ENCODE measurements at regions not wholly inside any gene's neighbourhood (a gene's known extent, or its start where the extent isn't known, plus 50 kb on each side); places are given as distances from the start of the nearest gene placed in this dataset.

DNA sequence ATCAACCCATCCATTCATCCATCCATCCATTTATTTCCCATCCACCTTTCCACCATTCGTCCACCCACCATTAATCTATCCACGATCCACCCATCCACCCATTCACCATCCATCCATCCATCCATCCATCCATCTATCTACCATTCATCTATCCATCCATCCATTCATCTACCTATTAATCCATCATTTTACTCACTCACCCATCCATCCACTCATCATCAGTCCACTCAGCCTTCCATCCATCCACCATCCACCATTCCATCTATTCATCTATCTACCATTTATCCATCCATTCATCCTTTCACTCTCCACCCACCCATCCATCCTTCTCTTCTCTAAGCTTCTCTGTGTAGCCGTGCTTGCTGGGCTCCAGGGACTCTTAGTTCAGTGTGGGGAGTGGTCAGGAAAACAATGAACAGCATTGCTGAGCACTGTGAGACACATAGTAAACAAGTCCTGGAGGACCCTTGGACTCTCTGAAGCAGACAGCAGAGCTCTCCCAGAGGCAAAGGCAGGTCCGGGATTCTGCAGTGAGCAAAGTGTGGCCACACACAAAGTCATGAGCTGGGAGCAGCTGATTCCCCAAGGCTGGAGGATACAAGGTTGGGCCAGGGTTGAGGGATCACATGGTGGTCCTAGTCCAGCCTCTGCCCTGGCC lies 642.2 kb downstream of the BRD1 start:
- Histone ChIP-seq H4K20me1 (ENCODE audit: control insufficient read depth, insufficient read depth, low read depth, low read length) (no peaks in the 10 kb centered on the region), H3K79me2 (ENCODE audit: control insufficient read depth, low read length) (no peaks in the 10 kb centered on the region), H3K9me2 (replicated peaks; ENCODE audit: control insufficient read depth, low read length) (no peaks in the 10 kb centered on the region), H3K27me3 (ENCODE audit: control insufficient read depth, low read length) (no peaks in the 10 kb centered on the region), H3K27ac (ENCODE audit: low read depth, low read length) (no peak overlapping the region), H3K9me3 (ENCODE audit: control insufficient read depth, insufficient read depth, low read length) (no peaks in the 10 kb centered on the region), H3K4me1 (ENCODE audit: control insufficient read depth, low read length) (no peaks in the 10 kb centered on the region), H3K4me3 (ENCODE audit: low read length) (no peak overlapping the region), H3K4me2 (ENCODE audit: low read length) (no peak overlapping the region), H3K36me3 (ENCODE audit: control insufficient read depth, low read length) (no peaks in the 10 kb centered on the region), H3F3A (ENCODE audit: control insufficient read depth, insufficient read depth) (no peaks in the 10 kb centered on the region)
- no peak for TF ChIP-seq EZH2phosphoT487 (IDR thresholded peaks at IDR 0.05; ENCODE audit: borderline replicate concordance, low read length)
- TF ChIP-seq, protein P1, sequence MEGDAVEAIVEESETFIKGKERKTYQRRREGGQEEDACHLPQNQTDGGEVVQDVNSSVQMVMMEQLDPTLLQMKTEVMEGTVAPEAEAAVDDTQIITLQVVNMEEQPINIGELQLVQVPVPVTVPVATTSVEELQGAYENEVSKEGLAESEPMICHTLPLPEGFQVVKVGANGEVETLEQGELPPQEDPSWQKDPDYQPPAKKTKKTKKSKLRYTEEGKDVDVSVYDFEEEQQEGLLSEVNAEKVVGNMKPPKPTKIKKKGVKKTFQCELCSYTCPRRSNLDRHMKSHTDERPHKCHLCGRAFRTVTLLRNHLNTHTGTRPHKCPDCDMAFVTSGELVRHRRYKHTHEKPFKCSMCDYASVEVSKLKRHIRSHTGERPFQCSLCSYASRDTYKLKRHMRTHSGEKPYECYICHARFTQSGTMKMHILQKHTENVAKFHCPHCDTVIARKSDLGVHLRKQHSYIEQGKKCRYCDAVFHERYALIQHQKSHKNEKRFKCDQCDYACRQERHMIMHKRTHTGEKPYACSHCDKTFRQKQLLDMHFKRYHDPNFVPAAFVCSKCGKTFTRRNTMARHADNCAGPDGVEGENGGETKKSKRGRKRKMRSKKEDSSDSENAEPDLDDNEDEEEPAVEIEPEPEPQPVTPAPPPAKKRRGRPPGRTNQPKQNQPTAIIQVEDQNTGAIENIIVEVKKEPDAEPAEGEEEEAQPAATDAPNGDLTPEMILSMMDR (IDR thresholded peaks at IDR 0.05; ENCODE audit: low read depth, low read length, poor library complexity, severe bottlenecking) = no peak

DNA sequence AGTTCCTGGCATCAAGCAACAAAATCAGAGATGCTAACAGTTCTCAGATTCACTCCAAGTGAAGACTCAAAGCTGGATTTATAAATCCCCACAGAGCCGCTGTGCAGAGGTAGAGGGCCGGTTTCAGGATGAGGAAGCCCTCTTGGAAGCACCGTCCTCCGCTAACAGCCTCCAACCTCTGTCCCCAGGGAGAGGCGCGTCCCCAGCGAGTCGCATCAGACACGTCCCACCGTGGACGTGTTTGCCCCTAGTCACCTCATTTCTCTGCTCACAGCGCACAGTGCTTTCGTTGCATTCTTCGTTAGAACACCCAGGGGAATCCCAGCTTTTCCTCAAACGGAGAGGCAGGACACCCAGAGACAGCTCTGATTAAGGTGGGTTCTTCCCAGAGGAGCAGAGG lies 642.9 kb downstream of the BRD1 start:
- Histone ChIP-seq H3K9me3 (ENCODE audit: control insufficient read depth, insufficient read depth, low read length) (no peaks in the 10 kb centered on the region), H3K4me3 (ENCODE audit: low read length) (no peak overlapping the region), H3F3A (ENCODE audit: control insufficient read depth, insufficient read depth) (no peaks in the 10 kb centered on the region), H3K79me2 (ENCODE audit: control insufficient read depth, low read length) (no peaks in the 10 kb centered on the region), H3K27me3 (ENCODE audit: control insufficient read depth, low read length) (no peaks in the 10 kb centered on the region), H3K36me3 (ENCODE audit: control insufficient read depth, low read length) (no peaks in the 10 kb centered on the region), H3K4me2 (ENCODE audit: low read length) (no peak overlapping the region), H4K20me1 (ENCODE audit: control insufficient read depth, insufficient read depth, low read depth, low read length) (no peaks in the 10 kb centered on the region), H3K27ac (ENCODE audit: low read depth, low read length) (no peak overlapping the region), H3K9me2 (replicated peaks; ENCODE audit: control insufficient read depth, low read length) (no peaks in the 10 kb centered on the region), H3K4me1 (ENCODE audit: control insufficient read depth, low read length) (no peaks in the 10 kb centered on the region)
- TF ChIP-seq, protein P1 (IDR thresholded peaks at IDR 0.05; ENCODE audit: low read depth, low read length, poor library complexity, severe bottlenecking) = no peak
- no peak for TF ChIP-seq EZH2phosphoT487 (IDR thresholded peaks at IDR 0.05; ENCODE audit: borderline replicate concordance, low read length)

DNA sequence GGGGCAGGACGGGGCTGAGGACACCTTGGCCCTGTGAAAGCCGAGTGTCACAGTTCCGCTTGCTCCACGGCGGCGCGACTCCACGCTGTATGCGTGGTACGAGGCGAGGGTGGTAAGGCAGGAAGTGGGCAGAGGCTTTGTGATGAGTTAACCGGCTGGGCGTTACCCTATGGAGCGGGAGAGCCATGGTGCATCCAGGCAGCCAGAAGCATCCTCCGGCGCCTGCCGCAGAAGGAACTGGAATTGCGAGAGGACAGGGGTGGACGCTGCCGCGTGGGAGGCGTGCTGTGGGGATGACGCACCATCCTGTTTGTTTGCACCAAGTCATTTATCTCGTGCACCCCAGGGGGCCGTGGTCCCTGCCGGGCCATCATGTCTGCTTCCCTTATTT lies 643.9 kb downstream of the BRD1 start:
- Histone ChIP-seq H4K20me1 (ENCODE audit: control insufficient read depth, insufficient read depth, low read depth, low read length) (no peaks in the 10 kb centered on the region), H3K9me3 (ENCODE audit: control insufficient read depth, insufficient read depth, low read length) (no peaks in the 10 kb centered on the region), H3K4me3 (ENCODE audit: low read length) (no peak overlapping the region), H3K27ac (ENCODE audit: low read depth, low read length) (no peak overlapping the region), H3K27me3 (ENCODE audit: control insufficient read depth, low read length) (no peaks in the 10 kb centered on the region), H3K4me1 (ENCODE audit: control insufficient read depth, low read length) (no peaks in the 10 kb centered on the region), H3K9me2 (replicated peaks; ENCODE audit: control insufficient read depth, low read length) (no peaks in the 10 kb centered on the region), H3K36me3 (ENCODE audit: control insufficient read depth, low read length) (no peaks in the 10 kb centered on the region), H3K4me2 (ENCODE audit: low read length) (no peak overlapping the region), H3F3A (ENCODE audit: control insufficient read depth, insufficient read depth) (no peaks in the 10 kb centered on the region), H3K79me2 (ENCODE audit: control insufficient read depth, low read length) (no peaks in the 10 kb centered on the region)
- TF ChIP-seq, protein P1 (IDR thresholded peaks at IDR 0.05; ENCODE audit: low read depth, low read length, poor library complexity, severe bottlenecking) = no peak
- TF ChIP-seq EZH2phosphoT487 (IDR thresholded peaks at IDR 0.05; ENCODE audit: borderline replicate concordance, low read length) = no peak
